Stimulated activated naive CD8-positive, alpha-beta T cell treated with anti-CD3 and anti-CD28 coated beads, Interleukin-15, Interleukin-2, amounts not matched to agents 100 U/mL and 50 U/mL, for 24 hours (primary cell): ENCODE measurements at regions not wholly inside any gene's neighbourhood (a gene's known extent, or its start where the extent isn't known, plus 50 kb on each side); places are given as distances from the start of the nearest gene placed in this dataset.

ENCODE experiments used
- ATAC-seq: fragments of 150-1000 bp; cut with Tn5 transposase; one replicate; pipeline ENCODE4 v1.10.0; 2021
- DNase-seq: peaks from one replicate; pipeline ENCODE4 v3.0.0; 2021

- DNase-seq: no peak
- ATAC-seq: no peak
These were observed 50.0 kb upstream of the TRPM1 start for GRCh38 chr15:31151301-31152233.

- no peak for ATAC-seq
- no peak for DNase-seq
These were observed 52.0 kb upstream of the TRPM1 start for GRCh38 chr15:31153531-31153930.

- DNase-seq: no peak
- no peak for ATAC-seq
These were observed 53.6 kb upstream of the TRPM1 start for GRCh38 chr15:31155151-31155550.

GRCh38 chr15:31156226-31156625, 54.7 kb upstream of the TRPM1 start:
- DNase-seq: no peak
- no peak for ATAC-seq

- ATAC-seq (no peak), DNase-seq (no peak)
These were observed 55.3 kb upstream of the TRPM1 start for GRCh38 chr15:31156808-31157207.

DNA sequence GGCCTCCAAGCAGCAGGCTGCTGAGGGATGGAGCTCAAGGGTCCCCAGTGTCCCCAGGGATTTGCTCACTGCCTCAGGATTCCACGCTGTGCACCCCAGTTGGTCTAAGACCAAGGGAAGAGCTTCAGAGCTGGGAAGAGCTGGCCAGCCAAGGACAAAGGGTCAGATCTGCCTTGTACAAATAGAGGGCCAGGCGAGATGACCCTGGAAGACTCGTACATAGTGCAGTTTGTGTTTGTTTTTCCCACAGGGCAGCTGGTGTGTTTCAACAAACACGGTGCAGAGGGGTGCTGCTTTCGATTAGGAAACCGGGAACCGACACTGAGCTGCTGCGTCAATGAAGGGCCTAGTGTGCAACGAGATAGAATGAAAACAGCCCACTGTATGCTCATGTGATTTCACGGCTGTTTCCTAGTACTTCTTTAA, 56.1 kb upstream of the TRPM1 start:
- ATAC-seq (no peak), DNase-seq (no peak)

- no peak for DNase-seq
- no peak for ATAC-seq
These were observed 57.5 kb upstream of the TRPM1 start for GRCh38 chr15:31158858-31159569.

GRCh38 chr15:31159837-31160236, 58.3 kb upstream of the TRPM1 start:
- no peak for ATAC-seq

DNA sequence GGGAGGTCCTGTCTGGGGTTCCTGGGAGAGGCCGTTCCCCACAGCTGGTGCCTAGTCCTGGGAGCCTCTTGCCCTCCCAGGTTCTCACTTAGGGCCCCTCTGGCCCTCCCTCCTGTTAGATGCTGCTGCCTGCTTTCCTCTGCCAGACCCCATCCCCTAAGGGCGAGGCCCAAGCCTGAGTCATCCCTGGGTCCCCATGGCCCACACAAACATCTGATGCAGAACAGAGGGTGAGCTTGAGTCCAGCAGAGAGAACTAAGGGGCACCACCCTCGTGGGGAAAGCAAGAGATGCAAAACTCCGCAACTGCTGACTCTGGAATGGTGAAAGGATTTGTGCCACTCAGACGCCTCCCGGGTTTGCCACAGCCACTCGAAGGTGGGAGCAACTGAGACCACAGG, 58.8 kb upstream of the TRPM1 start:
- ATAC-seq: no peak
- DNase-seq: no peak

More at GRCh38 chr15:31159837-31160236, 58.3 kb upstream of the TRPM1 start:
- DNase-seq: no peak

DNA sequence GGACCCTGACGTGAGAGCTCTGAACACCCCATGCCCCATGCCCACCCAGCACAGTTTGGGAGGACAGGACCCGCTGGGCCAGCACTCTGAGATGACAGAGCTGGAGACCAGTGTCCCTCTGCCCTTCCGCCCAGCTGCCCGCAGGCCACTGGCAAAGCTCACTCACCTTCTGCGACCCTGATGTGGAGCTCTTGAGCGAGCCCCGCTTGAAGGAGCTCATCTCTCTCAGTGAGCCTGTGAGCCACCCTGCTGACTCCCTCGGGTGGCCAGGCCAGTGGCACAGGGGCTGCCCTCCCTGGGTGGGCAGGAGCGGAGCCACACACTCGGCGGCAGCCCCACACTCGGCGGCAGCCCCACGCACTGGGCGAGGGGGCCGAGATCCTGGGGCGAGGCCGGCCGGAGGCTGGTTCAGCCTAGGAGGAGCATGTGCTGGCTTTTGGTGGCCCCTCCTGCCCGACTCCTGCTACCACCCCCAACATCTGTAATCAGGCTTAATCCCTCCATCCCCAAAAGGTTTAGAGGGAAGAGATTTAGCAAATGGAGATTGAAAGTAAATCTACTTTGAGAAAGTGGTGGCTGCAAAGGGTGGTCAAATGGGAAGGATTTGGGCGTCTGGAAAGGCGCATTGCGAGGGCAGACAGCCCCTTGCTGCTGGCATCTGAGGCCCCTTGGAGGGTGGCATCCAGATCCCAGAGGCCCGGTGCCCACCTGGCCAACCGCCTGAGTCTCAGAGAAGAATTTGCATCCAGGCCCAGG, 59.4 kb upstream of the TRPM1 start:
- ATAC-seq: no peak
- no peak for DNase-seq

DNA sequence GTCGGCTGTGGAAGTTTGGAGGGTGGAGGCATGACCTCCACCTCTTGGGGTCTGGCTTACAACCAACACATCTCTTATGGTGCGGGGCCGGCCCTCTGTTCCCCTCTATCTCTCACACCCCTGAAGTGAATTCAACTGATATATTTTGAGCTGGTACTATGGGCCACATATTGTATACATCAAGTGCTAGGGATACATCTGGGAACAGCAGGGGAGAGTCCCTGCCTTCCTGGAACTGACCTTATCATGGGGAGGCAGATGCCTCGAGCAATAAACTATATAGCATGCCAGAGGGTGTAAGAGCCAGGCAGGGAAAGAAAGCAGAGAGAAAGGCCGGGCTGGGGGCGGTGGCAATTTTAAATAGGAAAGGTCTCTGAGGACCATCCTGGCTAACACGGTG, 60.4 kb upstream of the TRPM1 start:
- no peak for DNase-seq
- no peak for ATAC-seq

DNA sequence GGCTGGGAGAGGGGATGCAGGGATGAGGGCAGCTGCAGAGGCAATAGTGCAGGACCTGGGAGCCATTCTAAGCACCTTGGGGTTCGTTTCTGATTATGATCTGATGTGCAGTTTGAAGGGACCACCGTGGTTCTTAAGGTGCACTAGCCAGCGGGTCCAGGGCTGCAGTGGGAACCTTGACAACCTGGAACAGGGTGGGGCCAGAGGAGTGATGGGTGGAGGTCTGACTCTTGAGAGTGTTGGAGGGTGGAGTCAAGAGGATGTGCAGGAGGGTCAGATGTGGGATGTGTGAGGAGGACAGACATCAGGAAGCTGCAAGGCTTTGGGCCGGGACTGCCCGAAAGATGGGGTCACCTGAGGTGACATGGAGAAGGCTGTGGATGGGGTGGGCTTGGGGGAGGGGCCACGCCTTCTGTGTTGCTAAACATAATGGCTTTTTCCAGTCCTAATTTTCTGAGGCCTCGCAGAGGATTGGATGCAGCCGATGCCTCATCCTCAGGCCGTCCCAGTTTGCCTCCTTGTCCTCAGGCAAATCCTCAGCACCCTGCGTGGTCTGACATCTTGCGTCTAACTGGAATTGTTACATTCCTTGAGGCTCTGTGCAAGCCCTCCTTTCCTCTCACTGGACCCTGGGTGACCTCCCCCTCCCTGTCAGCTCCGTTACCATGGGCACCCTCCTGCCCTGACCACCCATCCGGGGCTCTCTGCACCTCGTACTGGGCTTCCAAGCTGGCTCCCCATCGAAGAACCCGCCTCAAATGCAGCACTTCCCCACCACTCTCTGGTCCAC, 61.4 kb upstream of the TRPM1 start:
- ATAC-seq: no peak
- no peak for DNase-seq

- DNase-seq: no peak
- ATAC-seq: no peak
These were observed 62.4 kb upstream of the TRPM1 start for GRCh38 chr15:31163769-31164572.

- ATAC-seq (no peak), DNase-seq (no peak)
These were observed 63.0 kb upstream of the TRPM1 start for GRCh38 chr15:31164573-31164912.

DNA sequence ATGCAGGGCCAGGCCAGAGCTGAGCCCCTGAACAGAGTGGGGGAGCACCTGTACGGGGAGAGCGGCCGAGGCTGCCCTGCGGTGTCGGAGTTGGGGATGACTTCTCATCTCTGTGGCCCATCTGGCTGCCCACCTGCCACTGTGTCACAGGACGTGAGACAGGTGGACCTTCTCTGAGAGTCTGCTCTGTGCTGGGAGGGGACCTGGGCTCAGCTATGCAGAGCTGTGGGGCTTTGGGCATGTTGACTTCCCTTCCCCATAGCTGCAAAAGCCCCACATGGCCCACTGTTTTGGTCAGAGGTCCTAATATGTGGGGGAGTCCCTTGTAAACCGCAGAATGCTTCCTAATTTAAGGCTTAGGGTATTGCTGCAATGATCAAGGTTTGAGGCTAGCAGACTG, 68.0 kb upstream of the TRPM1 start:
- ATAC-seq: no peak

GRCh38 chr15:31171731-31172130, 70.2 kb upstream of the TRPM1 start:
- no peak for ATAC-seq
- no peak for DNase-seq

More for the DNA sequence above, 68.0 kb upstream of the TRPM1 start:
- no peak for DNase-seq

DNA sequence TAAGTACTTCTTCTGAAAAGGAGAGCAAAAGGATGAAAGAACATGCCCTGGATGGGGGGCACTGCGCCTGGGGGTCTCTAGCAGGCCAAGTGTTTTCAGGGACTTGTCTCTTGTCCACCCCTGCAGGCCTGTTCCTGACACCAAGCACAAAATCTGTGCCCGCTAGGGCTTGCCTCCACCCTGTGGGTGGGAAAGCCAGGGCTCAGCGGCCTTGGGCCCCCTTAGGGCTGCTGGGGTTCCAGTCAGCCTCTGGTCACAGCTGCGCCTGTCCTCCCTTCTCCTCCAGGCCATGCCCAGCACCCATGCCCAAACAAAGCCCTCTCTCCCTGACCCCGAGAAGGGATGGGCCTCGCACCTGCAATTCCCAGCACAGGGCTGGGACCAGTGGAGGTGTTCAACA, 71.1 kb upstream of the TRPM1 start:
- ATAC-seq (no peak), DNase-seq (no peak)

GRCh38 chr15:31173790-31174450, 72.4 kb upstream of the TRPM1 start:
- DNase-seq (no peak), ATAC-seq (no peak)

- ATAC-seq: no peak
- no peak for DNase-seq
These were observed 74.0 kb upstream of the TRPM1 start for GRCh38 chr15:31175484-31175883.

DNA sequence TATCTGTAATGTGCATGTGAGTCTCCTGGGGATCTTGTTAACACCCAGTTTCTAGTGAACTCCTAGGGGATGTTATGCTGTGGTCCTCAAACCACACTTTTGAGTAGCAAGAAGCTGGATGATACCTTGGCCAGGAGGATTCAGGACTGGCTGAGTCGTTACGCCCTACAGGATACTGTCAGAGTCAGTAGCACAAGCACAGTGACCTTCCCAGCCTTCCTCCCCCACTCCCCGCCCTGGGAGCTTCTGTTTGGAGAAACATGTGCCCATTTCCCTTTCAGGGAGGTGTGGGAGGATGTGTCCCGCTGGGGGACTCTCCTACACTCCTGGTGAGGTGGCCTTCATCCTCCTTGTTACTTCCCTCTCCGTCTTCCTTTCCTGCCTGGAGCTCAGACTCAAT, 76.4 kb upstream of the TRPM1 start:
- ATAC-seq (no peak), DNase-seq (no peak)

- ATAC-seq: no peak
- DNase-seq: no peak
These were observed 77.2 kb upstream of the TRPM1 start for GRCh38 chr15:31178705-31179104.
